H9 (cell line): ENCODE measurements at regions not wholly inside any gene's neighbourhood (a gene's known extent, or its start where the extent isn't known, plus 50 kb on each side); places are given as distances from the start of the nearest gene placed in this dataset.

ENCODE experiments used
- DNase-seq: peaks from one replicate; pipeline ENCODE4 v3.0.0-alpha.2; 2017
- H2AFZ ChIP-seq: one replicate; pipeline ENCODE4 v1.6.1; 2013; ENCODE audit warnings: mild to moderate bottlenecking, low read length, control low read depth, moderate library complexity
- H2AK5ac ChIP-seq: 2 replicates; pipeline ENCODE4 v1.6.1; 2013; ENCODE audit warnings: low read length, control low read depth, mixed read lengths; ENCODE audit not compliant: insufficient read length
- H2BK120ac ChIP-seq: one replicate; pipeline ENCODE4 v1.6.1; 2013; ENCODE audit warnings: low read depth, mild to moderate bottlenecking, low read length, control low read depth, inconsistent platforms; ENCODE audit not compliant: poor library complexity, severe bottlenecking
- H2BK12ac ChIP-seq: 2 replicates; pipeline ENCODE4 v1.6.1; 2013; ENCODE audit warnings: low read length, control low read depth, mixed read lengths, low read depth; ENCODE audit not compliant: insufficient read length
- H2BK15ac ChIP-seq: 2 replicates; pipeline ENCODE4 v1.6.1; 2013; ENCODE audit warnings: low read depth, low read length, control low read depth
- H2BK20ac ChIP-seq: one replicate; pipeline ENCODE4 v1.6.1; 2013; ENCODE audit warnings: low read depth, mild to moderate bottlenecking, low read length, control low read depth, inconsistent platforms; ENCODE audit not compliant: poor library complexity, severe bottlenecking
- H2BK5ac ChIP-seq: 2 replicates; pipeline ENCODE4 v1.6.1; 2013; ENCODE audit warnings: low read length, control low read depth, mixed read lengths; ENCODE audit not compliant: insufficient read length
- H3K14ac ChIP-seq: 2 replicates; pipeline ENCODE4 v1.6.1; 2013; ENCODE audit warnings: low read length, control low read depth; ENCODE audit not compliant: insufficient read depth
- H3K18ac ChIP-seq: 2 replicates; pipeline ENCODE4 v1.6.1; 2013; ENCODE audit warnings: low read depth, mild to moderate bottlenecking, mixed read lengths, low read length, control low read depth; ENCODE audit not compliant: insufficient read length
- H3K23ac ChIP-seq: 2 replicates; pipeline ENCODE4 v1.6.1; 2013; ENCODE audit warnings: low read length, control low read depth, mixed read lengths, low read depth; ENCODE audit not compliant: insufficient read length
- H3K23me2 ChIP-seq: 2 replicates; pipeline ENCODE4 v1.6.1; 2013; ENCODE audit warnings: low read depth, mild to moderate bottlenecking, mixed read lengths, low read length, control low read depth; ENCODE audit not compliant: insufficient read length, poor library complexity, severe bottlenecking
- H3K27ac ChIP-seq: 2 replicates; pipeline ENCODE4 v1.5.1; 2013; ENCODE audit warnings: low read length, control low read depth, mixed read lengths, low read depth; ENCODE audit not compliant: insufficient read length
- H3K27me3 ChIP-seq: 2 replicates; pipeline ENCODE4 v1.6.1; 2013; ENCODE audit warnings: low read length, control low read depth, inconsistent platforms; ENCODE audit not compliant: insufficient read depth
- H3K4ac ChIP-seq: 2 replicates; pipeline ENCODE4 v1.6.1; 2013; ENCODE audit warnings: low read depth, mild to moderate bottlenecking, control low read depth, inconsistent platforms, low read length, moderate library complexity
- H3K4me1 ChIP-seq: 2 replicates; pipeline ENCODE4 v1.6.1; 2013; ENCODE audit warnings: low read length, control low read depth, inconsistent platforms; ENCODE audit not compliant: insufficient read depth
- H3K4me2 ChIP-seq: 2 replicates; pipeline ENCODE4 v1.6.1; 2013; ENCODE audit warnings: low read length, control low read depth, mixed read lengths; ENCODE audit not compliant: insufficient read length, insufficient read depth
- H3K56ac ChIP-seq: 2 replicates; pipeline ENCODE4 v1.6.1; 2013; ENCODE audit warnings: low read depth, mild to moderate bottlenecking, mixed read lengths, low read length, control low read depth; ENCODE audit not compliant: insufficient read length
- H3K79me1 ChIP-seq: 2 replicates; pipeline ENCODE4 v1.6.1; 2013; ENCODE audit warnings: low read depth, mild to moderate bottlenecking, moderate library complexity, low read length, control low read depth, inconsistent platforms; ENCODE audit not compliant: insufficient read depth, poor library complexity, severe bottlenecking
- H3K79me2 ChIP-seq: 2 replicates; pipeline ENCODE4 v1.6.1; 2013; ENCODE audit warnings: low read length, control low read depth, inconsistent platforms; ENCODE audit not compliant: insufficient read depth
- H3K9ac ChIP-seq: 2 replicates; pipeline ENCODE4 v1.6.1; 2013; ENCODE audit warnings: low read length, control low read depth, mixed read lengths; ENCODE audit not compliant: insufficient read length; ENCODE audit errors: extremely low read depth
- H3K9me3 ChIP-seq: one replicate; pipeline ENCODE4 v1.6.1; 2013; ENCODE audit warnings: low read depth, low read length, inconsistent platforms; ENCODE audit not compliant: control insufficient read depth
- H3T11ph ChIP-seq: one replicate; pipeline ENCODE4 v1.6.1; 2013; ENCODE audit warnings: mild to moderate bottlenecking, low read length, control low read depth, inconsistent platforms
- H4K20me1 ChIP-seq: one replicate; pipeline ENCODE4 v1.6.1; 2013; ENCODE audit not compliant: control insufficient read depth, insufficient read length, insufficient read depth
- H4K5ac ChIP-seq: 2 replicates; pipeline ENCODE4 v1.6.1; 2013; ENCODE audit warnings: low read depth, mild to moderate bottlenecking, mixed read lengths, low read length, control low read depth; ENCODE audit not compliant: insufficient read length
- H4K8ac ChIP-seq: replicated peaks from 2 replicates; pipeline ENCODE4 v1.6.1; 2013; ENCODE audit warnings: low read length, control low read depth, mixed read lengths, low read depth; ENCODE audit not compliant: insufficient read length
- H4K91ac ChIP-seq: 2 replicates; pipeline ENCODE4 v1.6.1; 2013; ENCODE audit warnings: low read depth, mild to moderate bottlenecking, moderate library complexity, mixed read lengths, low read length, control low read depth; ENCODE audit not compliant: insufficient read length
- H3K27ac Mint-ChIP-seq, 3 experiments: 2 replicates in 2 of 3; 3 replicates in 1 of 3; pipeline ENCODE4 v1.8.0; 2020 to 2021; ENCODE audit warnings: mixed read lengths in 3 of 3, mild to moderate bottlenecking in 1 of 3, moderate library complexity in 1 of 3
- H3K27me3 Mint-ChIP-seq: 2 replicates; pipeline ENCODE4 v1.8.0; 2021; ENCODE audit warnings: low read depth, mild to moderate bottlenecking, moderate library complexity, mixed read lengths
- H3K36me3 Mint-ChIP-seq, 3 experiments: 2 replicates in 2 of 3; 3 replicates in 1 of 3; pipeline ENCODE4 v1.8.0; 2020 to 2021; ENCODE audit warnings: low read depth in 3 of 3, mixed read lengths in 3 of 3; ENCODE audit not compliant: insufficient read depth in 1 of 3
- H3K4me1 Mint-ChIP-seq, 2 experiments: 2 replicates each; pipeline ENCODE4 v1.8.0; 2020; ENCODE audit warnings: mixed read lengths in 2 of 2
- H3K4me3 Mint-ChIP-seq, 2 experiments: 2 replicates in 1 of 2; 3 replicates in 1 of 2; pipeline ENCODE4 v1.8.0; 2020 to 2021; ENCODE audit warnings: mild to moderate bottlenecking in 2 of 2, mixed read lengths in 2 of 2, moderate library complexity in 1 of 2
- H3K9me3 Mint-ChIP-seq, 2 experiments: 2 replicates in 1 of 2; 3 replicates in 1 of 2; pipeline ENCODE4 v1.8.0; 2020; ENCODE audit warnings: mild to moderate bottlenecking in 2 of 2, mixed read lengths in 2 of 2, moderate library complexity in 1 of 2
- WGBS: extraction: QIAGEN DNeasy Blood & Tissue Kit; methylation state at CpG from one replicate; pipeline ENCODE4 v1.1.7; 2013; ENCODE audit warnings: missing lambda C conversion rate, low lambda C conversion rate, mixed read lengths; ENCODE audit not compliant: insufficient read length; ENCODE audit errors: extremely low coverage; 5-methylcytosine and 5-hydroxymethylcytosine counted together
- TF ChIP-seq, protein P1 (sequence below): fragments of 200-600 bp; sonication (generic); conservative IDR thresholded peaks from 3 replicates; pipeline ENCODE4 v1.8.0; 2021; ENCODE audit warnings: antibody characterized with exemption, mild to moderate bottlenecking

DNA sequence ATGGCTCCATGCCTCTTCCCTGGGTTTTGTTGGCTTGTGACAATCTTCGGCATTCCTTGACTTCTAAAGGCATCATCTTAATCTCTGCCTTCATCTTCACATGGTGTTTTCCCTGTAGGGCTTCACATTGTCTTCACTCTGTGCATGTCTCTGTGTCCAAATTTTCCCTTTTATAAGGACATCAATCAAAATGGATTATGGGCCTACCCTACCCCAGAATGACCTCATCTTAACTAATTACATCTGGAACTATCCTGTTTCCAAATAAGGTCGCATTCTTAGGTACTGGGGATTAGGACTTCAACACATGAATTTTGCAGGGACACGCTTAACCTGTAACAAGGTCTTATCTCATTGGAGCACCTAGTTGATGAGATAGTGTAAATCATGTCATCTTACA, 290.3 kb upstream of the KLF12 start:
- no peak overlapping the region for H3K23ac ChIP-seq
- no peak overlapping the region for H3K4ac ChIP-seq

More for the DNA sequence above, 290.3 kb upstream of the KLF12 start:
- Histone ChIP-seq H3T11ph (no peak overlapping the region), H4K91ac (no peak overlapping the region), H2BK5ac (no peak overlapping the region), H3K14ac (no peak overlapping the region), H2AFZ (no peak overlapping the region), H4K20me1 (no peaks in the 10 kb centered on the region), H4K5ac (no peak overlapping the region), H3K56ac (no peak overlapping the region), H2BK20ac (no peak overlapping the region), H3K27ac (no peak overlapping the region), H3K79me2 (no peaks in the 10 kb centered on the region), H2AK5ac (no peak overlapping the region), H3K23me2 (no peaks in the 10 kb centered on the region), H3K4me1 (no peaks in the 10 kb centered on the region), H3K27me3 (no peaks in the 10 kb centered on the region), H2BK120ac (no peak overlapping the region), H3K9ac (no peak overlapping the region), H3K18ac (no peak overlapping the region), H2BK15ac (no peak overlapping the region), H3K9me3 (no peaks in the 10 kb centered on the region), H3K4me2 (no peak overlapping the region), H4K8ac (no peak overlapping the region), H2BK12ac (no peak overlapping the region), H3K79me1 (no peaks in the 10 kb centered on the region)
- TF ChIP-seq, protein P1, sequence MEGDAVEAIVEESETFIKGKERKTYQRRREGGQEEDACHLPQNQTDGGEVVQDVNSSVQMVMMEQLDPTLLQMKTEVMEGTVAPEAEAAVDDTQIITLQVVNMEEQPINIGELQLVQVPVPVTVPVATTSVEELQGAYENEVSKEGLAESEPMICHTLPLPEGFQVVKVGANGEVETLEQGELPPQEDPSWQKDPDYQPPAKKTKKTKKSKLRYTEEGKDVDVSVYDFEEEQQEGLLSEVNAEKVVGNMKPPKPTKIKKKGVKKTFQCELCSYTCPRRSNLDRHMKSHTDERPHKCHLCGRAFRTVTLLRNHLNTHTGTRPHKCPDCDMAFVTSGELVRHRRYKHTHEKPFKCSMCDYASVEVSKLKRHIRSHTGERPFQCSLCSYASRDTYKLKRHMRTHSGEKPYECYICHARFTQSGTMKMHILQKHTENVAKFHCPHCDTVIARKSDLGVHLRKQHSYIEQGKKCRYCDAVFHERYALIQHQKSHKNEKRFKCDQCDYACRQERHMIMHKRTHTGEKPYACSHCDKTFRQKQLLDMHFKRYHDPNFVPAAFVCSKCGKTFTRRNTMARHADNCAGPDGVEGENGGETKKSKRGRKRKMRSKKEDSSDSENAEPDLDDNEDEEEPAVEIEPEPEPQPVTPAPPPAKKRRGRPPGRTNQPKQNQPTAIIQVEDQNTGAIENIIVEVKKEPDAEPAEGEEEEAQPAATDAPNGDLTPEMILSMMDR = no peak
- Mint-ChIP-seq H3K27ac (no peak overlapping the region), H3K4me3 (no peak overlapping the region), H3K27me3 (no peaks in the 10 kb centered on the region), H3K9me3 (no peaks in the 10 kb centered on the region), H3K36me3 (peaks cover 0 to 4% (median 0%) of the 10 kb centered on the region in 3 experiments; a peak in 1 of 7 replicates), H3K4me1 (0 out of 4 replicates have a peak, but pooled peaks cover 0 to 3% of the 10 kb centered on the region in 2 experiments)
- no peak for DNase-seq
- no CpG with 5 or more reads among the region's 3 CpGs for WGBS
